ENCODE measurements at regions not wholly inside any gene's neighbourhood (a gene's known extent, or its start where the extent isn't known, plus 50 kb on each side); places are given as distances from the start of the nearest gene placed in this dataset.
"Not testable (repeated sequence)": the region's sequence is repeated elsewhere in the genome, so short reads cannot be mapped to it uniquely, and the experiment has no call there.

DNA sequence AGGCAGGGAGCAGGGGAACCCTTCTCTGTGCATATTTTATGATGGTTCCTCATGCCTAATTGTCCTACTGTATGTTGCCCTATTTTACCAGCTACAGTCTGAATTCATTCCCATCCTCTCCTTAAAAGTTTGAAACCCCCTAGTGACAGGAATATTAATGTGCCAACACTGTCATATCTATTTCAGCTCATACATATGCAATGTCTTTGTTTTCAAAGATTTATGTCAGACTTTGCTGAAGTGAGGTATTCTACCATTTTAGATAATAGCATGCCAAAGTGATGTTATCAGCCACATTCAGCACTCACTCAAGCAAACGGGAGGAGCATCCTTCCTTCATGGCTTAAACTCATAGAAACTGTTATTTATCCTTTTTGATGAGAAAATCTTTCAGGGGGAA lies 696.5 kb downstream of the NR2F1-AS1 start:
- DNase-seq (ENCODE audit: low spot score): no peak

DNA sequence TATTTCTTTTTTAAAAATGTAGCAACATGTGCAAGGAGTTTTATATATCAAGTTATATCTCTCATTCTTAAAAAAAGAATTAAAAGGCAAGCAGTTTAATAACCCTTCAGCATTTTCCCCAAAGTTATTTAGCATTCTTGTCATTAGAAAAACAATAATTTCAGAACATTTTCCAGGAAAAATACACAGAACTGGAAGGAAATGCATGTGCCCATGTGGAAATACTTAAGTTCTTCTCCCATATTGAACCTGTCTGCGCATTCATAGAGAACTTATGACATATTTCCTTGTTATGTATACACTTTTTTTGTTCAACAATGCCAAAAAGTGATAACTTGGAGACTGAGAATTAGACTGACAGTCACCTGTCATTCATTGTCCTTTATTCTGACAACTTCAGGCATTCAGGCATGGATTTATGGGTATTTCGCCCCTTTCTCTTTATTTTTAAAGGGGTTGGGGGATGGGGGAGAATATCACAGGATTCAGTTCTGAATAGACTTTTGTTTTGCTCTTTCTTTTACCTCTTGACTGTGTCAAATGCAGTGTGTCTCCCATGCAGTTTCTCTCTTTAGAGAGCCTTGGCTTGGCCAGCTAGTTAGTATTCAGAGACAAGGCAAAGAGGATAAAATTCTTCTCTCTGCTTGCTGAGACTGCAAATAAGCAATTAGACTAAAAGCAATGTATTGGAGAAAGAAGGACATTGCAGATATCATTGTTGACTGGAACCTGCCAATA lies 701.0 kb downstream of the NR2F1-AS1 start:
- no peak for DNase-seq (ENCODE audit: low spot score)

DNA sequence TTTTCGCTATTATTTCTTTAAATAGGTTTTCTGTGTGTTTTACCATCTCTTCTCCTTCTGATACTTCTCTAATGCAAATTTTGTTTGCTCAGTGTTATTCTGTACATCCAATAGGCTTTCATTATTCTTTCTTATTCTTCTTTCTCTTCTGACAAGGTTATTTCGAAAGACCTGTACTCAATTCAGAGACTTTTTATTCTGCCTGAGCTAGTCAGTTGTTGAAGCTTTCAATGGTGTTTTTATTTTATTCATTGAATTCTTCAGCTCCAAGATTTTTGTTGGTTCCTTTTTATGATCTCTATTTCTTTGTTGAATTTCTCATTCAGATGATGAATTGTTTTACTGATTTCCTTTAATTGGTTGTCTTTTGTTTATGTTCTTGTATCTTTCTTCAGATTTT lies 706.2 kb downstream of the NR2F1-AS1 start:
- DNase-seq (ENCODE audit: low spot score): no peak

DNA sequence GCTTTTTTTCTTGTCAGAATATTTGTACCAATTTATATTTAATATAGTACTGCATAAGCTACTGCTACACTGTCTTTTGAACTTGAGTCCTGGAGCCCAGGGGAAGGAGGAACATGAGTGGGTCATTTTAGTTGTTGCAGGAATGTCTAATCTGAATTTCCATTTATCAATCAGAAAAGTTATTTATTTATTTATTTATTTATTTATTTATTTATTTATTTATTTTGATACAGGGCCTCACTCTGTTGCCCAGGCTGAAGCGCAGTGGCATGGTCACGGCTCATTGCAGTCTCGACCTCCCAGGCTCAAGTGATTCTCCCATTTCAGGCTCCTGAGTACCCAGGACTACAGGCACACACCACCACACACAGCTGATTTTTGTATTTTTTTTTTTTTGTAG lies 712.6 kb downstream of the NR2F1-AS1 start:
- no peak for DNase-seq (ENCODE audit: low spot score)

DNA sequence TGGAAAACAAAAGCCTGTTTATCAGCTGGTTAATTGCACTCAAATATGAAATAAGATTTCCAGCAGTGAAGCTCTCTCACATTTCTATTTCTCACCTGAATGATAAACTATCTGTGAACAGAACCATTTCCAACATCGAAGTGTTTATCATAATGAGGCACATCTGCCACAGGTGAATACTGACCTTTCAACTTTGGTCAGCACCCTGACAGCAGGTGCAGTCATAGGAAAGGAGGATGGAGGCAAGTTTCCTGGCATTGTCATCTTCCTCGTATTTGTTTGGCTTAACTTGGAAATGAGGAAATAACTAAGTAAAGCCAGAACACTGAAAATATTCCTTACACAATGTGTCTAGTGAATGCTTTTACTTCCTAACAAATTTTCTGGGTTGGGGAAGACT lies 716.4 kb downstream of the NR2F1-AS1 start:
- no peak for DNase-seq (ENCODE audit: low spot score)

DNA sequence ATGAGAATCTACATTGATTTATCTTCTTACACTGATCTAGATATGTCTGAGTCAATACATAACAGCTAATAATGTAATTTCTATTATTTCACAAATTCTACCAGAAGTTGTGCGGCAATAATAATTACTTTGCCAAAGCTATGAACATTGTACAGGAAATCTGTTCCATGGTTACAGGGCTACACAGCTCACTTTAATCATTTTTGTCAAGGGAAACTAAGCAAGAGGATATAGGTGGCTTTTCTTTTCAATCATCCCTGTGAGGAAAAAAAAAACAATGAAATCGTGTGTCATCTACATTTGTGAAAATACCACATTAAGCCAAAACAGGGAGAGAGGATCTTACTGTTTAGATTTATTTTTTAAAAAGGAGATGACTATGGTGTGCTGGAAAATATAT lies 717.4 kb downstream of the NR2F1-AS1 start:
- no peak for DNase-seq (ENCODE audit: low spot score)

DNA sequence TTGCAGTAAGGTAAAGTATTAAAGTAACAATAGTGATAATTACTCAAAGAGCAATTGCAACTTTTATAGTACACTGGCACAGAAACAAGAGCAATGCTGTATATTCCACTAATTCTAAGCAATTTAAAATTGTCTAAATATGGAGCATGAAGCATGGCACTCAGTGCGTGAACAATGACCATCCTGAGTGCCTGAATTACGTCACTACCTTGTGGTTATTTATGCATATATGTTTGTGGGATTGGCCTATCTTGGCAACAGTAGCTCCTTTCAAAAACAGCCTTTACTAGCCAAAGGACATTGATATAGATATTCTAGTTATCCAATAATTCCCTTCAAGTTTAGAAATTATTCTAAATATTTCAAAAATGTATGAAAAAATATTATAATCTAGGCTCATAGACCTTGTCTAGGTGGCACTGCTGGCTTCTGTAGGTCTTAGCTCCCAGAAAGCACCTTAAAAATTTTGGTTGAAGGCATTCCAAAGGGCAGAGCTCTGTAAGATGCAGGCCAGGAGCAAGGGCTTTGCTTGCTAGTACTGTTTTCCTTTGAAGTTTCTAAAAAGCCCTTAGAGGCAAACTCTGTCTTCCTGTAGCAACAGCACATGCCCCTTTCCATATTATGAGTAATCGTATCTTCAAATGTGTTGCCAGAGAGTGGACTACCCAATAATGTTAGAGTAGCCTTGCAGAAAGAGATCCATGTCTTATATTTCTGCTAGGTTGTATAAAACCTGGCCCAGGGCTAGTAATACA lies 719.3 kb downstream of the NR2F1-AS1 start:
- peak; percentile 17 for DNase-seq (ENCODE audit: low spot score)

DNA sequence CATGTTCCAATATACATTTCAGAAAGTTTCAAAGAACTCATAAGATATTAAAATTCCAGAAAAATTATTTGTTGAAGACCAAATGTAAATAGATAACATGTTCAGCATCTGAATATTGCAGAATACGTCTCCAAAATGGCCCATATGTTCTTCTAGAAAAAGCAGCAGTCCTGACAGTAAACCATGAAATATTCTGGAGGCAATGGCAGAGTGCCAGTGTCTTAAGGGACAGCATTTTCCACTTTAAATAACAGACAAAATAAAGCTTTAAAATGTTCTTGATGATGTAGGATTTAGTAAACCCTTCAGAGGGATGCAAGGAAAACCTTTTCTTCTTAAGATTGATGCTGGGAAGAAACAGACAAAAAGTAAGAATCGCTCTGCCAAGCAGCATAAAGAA lies 721.0 kb downstream of the NR2F1-AS1 start:
- DNase-seq (ENCODE audit: low spot score): peak; percentile 9

DNA sequence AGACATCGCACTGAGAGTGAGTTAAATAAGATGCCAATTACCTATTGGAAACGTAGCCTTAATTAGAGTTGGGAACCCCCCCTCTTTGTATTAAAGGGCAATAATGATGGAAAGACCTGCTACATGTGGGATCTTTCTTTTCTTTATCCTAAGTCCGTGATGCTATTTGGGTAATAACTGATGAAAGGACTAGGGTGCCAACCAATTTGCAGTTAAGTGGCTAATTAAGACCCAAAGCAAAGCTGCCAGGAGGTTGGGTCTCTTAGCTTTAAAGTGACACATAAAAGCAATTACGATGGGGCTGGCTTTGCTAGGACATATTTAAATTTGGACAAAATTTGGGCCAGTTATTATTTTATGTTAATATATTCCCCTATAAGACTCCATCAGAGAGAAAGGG lies 728.8 kb downstream of the NR2F1-AS1 start:
- DNase-seq (ENCODE audit: low spot score): no peak

DNA sequence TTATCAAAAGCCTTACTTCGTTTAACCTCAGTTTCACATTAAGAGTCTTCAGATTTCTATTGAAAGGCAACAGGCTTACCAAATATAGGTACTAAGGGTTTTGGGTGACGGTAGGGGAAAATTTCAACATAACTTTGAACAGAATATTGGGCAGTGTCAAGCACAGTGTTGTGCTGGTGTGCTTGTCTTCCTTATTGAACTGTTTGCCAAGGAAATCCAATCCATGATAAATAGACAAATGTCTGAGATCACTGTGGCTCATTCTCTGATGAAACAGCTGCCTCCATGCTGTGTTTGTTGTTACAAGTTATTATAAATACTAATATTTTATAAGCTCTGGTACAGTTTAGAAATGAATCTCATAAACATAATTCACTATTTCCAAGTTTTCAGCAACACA lies 730.1 kb downstream of the NR2F1-AS1 start:
- no peak for DNase-seq (ENCODE audit: low spot score)

DNA sequence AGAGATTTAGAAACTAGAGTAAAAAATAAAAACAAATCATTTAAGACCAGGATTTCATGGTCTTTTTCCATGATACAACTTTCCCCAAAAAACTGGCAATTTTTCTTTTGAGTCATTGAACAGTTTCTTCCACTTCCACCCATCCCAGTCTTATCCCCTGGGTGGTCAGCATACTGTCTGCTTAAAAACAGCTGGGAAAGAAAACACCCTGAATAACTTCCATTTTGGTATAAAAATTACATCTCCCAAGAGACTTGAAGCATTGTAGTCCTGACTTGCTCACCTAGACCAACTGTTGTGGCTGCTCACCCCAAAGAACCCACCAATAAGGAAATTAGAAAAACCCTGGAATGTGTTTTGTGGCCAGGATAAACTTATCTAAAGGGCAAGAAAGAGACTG lies 731.3 kb downstream of the NR2F1-AS1 start:
- no peak for DNase-seq (ENCODE audit: low spot score)

DNA sequence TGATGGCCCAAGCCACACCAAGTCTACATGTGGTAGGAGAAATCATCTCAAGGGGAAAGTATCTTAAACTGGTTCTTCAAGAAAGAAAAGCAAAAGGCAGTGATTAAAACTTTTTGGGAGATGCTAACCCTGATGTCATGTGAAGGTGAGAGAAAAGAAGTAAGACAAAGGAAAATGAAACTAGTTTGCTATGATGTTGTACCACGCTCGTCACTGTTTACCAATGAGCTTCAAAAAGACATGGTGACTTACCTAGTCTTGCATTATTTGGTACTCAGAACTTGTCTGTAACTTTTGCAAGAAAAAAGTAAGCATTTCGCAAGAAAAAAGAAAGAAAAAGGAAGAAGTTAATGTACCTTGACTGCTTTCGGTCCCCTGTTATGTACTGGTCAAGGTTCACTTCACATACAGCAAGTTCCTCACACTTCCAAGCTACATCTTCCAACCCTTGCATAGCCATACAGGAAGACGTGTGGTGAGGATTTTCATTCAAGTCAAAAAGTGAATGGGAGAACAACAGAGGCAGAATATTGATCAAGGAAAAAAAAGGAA lies 739.3 kb downstream of the NR2F1-AS1 start:
- no peak for DNase-seq (ENCODE audit: low spot score)

DNA sequence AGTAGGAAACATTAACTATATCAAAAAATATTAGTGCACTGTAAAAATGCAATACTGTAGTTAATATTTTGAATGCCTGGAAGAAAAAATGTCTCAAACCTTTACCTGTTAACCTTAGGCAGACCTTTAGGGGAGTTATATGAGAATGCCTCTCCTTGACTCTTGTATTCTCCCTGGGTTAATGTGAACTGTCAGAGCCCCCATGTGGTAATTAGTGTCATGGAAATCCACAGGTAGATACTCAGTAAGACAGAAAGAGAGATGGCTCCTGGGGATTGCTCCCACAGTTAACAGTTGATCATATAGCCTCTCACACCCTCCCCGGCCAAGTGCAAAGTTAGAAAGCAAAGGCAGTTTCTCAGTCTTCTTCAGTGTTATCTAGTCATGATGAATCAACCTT lies 742.8 kb downstream of the NR2F1-AS1 start:
- DNase-seq (ENCODE audit: low spot score): no peak

DNA sequence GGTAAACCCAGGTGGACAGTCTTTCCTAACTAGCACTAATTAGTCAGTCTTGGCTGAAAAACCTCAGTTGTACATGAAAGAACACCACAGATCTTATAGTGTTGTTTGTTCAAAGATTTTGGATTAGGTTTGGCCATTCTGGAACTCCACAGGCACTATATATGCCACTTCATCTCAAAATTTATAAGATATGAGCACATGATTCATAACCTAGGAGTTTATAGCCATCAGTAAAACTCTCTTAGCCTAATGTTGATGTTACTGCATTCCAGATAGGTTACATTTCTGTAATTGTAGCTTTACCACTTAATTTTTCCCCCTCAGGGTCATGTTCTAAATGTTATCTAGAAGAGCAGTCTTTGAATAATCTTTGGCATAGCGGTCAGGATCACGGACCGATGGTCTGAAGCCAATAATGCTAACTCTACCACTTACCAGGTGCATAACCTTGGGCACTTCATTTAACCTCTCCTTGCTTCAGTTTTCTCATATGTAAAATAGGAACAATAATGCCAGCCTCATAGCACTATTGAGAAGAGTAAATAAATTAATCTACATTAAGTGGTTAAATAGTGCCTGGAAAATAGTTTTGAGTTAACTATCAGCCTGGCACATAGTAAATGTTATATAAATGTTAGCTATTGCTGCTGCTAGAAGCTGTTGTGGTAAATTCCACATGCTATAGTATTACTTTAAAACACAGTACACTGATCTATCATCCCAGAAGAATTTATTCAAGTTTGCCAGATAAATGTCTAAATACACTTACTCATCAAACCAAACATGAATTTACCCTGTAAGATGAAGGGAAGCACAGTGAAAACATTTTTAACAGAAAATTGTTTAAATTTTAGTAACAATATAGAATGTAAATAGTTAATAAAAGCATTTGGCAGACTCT lies 743.9 kb downstream of the NR2F1-AS1 start:
- no peak for DNase-seq (ENCODE audit: low spot score)

DNA sequence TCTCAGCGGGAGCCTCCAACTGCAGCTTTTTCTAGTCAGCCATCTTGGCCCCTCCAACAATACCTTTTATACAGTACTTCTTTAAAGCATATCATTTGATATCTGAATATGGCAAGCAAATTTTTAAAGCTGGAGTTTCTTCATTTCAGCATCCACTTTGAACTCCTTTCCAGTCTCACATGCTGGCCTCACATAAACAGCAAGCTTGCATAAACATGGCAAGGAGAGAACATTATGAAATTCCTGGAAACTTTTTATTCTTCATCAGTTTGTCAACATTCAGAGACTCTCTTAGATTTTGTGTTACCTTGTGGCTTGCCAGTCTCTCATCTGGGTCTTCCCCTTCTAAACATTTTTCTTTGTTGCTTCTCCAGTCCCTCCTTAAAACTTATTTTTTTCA lies 745.3 kb downstream of the NR2F1-AS1 start:
- DNase-seq (ENCODE audit: low spot score): no peak

DNA sequence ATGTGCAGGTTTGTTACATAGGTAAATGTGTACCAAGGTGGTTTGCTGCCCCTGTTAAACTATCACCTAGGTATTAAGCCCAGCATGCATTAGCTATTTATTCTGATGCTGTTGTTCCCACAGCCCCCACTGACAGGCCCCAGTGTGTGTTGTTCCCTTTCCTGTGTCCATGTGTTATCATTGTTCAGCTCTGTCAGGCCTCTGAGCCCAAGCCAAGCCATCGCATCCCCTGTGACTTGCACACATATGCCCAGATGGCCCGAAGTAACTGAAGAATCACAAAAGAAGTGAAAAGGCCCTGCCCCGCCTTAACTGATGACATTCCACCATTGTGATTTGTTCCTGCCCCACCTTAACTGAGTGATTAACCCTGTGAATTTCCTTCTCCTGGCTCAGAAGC lies 757.5 kb downstream of the NR2F1-AS1 start:
- not testable (repeated sequence) for DNase-seq (ENCODE audit: low spot score)

DNA sequence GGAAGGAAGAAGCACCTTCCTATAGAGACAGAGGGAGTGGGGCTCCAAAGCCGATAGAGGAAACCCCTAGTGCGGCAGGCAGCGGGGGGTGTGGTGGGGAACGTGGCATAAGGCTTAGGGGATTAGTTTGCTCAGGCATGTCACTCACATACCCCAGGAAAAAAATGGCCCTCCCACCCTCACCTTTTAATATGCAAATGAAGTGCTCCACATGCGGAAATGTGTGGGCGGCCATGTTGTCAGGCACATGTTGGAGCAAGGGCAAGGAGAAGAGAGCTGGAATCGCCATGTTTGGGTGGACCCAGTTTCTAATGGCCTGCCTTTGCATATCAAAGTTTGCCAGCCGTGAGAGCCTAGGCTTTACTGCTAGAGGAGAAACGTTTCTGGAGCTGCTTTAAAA lies 758.8 kb downstream of the NR2F1-AS1 start:
- DNase-seq (ENCODE audit: low spot score): no peak

DNA sequence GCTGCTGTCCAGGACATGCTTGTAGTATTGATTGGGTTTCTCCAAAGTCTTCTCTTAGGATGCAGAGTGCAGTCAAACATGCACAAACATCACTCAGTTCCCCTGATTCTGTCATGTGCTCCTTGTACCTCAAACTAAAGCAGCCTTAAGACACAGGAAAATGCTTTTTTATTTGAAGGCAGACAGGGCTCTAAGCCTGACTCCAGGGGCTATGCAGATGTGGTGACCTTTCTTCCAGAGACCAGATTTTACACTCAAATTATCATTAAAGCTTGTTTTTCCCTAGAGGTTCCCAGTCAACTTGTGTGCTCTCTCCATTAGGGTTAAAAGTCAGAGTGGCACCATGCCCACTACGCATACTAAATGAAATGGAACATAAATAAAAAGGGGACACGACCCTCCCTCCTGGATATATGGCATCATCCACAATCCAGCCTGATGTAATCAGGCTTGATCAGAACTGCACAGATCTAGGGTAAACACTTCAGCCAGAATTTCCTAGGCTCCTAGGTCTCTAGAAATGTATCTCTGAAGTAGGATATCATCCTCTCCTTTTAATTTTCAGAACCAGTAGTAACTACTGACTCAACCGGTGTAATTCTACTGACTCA lies 771.1 kb downstream of the NR2F1-AS1 start:
- DNase-seq (ENCODE audit: low spot score): no peak

DNA sequence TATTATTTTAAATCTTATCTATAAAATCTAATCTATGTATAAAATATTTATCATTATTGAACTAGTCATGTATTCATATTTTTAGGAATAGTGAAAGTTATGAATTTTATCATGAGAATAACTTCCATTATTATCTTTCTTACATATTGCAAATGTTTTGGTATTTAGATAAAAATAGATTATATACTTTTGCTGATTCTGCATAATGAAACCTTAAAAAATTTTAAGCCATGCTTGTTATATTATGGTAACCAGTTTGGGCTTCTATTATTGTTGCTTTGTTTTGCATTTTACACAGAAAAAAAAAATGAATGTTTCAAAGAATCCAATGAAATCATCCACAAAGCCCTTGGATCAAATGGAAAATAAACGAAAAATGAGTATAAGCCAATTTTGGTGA lies 772.5 kb downstream of the NR2F1-AS1 start:
- DNase-seq (ENCODE audit: low spot score): no peak

DNA sequence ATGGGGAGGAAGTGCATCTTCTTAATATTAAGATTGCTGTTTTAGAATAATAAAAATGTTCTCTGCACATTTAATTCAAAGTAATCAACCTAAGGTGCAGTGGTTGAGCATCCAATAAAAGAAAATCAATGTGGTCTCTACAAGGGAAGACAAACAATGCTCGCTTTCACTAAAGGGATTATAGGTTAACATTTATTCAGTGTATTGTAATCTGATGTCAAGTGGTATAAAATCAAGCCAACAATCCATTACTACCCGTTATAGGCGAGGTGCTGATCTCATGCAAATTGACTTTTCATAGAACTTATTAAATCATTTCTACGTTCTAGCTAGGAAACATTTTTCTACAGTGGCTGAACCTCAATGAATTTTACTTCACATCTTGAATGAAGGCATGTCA lies 773.9 kb downstream of the NR2F1-AS1 start:
- DNase-seq (ENCODE audit: low spot score): no peak

DNA sequence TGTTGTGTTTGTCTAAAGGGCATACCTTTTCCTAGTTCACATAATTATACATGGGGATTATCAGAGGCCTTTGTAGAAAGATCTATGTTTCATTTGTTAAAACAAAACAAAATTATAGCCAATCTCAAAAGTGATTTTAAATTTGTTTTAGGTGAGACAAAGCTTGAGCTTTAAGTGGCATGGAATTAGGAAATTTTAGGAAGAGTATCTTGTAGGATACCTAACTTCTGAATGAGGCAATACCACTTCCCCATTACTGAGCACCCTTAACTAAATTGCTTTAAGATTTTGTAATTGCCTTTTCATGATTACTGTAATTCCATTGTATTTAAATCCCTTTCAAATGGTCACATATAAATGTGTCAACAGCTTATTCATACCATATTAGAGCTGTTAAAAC lies 775.6 kb downstream of the NR2F1-AS1 start:
- no peak for DNase-seq (ENCODE audit: low spot score)

DNA sequence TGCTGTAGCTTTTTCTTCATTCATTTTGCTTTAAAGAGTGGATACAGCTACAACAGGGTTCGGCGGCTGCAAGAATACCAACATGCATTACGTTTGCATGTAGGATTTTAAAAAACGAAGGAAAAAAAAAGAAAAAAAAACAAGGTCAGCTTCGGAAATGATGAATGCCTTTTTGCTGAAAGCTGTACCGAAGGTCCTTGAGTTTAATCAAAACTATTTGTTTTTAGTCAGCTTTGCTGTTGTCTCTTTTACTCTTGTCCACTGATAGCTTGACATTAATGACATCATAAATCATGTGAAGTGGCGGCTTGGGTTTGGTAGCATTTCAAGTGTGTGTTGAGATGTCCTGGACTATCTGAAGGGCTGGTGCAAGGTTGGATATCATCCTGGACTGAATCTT lies 779.1 kb downstream of the NR2F1-AS1 start:
- DNase-seq (ENCODE audit: low spot score): peak; percentile 45

All from umbilical cord (tissue), 1 donor.